Kidney (tissue), 13 donors: ENCODE measurements at regions not wholly inside any gene's neighbourhood (a gene's known extent, or its start where the extent isn't known, plus 50 kb on each side); places are given as distances from the start of the nearest gene placed in this dataset.
A peak's percentile ranks its signal among the peaks of the same experiment; 100 is the strongest.

Experiments used
- DNase-seq, 5 donors: peaks; one replicate each; pipeline ENCODE4 v3.0.0-alpha.2; 2013 to 2020
- FAIRE-seq: peaks from 2 replicates; lab custom pipeline; 2012; peaks lifted over from hg19 to GRCh38; lab: Jason Lieb, UNC
- H3K27ac ChIP-seq, 2 donors: one replicate each; pipeline ENCODE4 v1.7.0; 2013; ENCODE audit warnings: low read depth in 2 of 2, low read length in 2 of 2, inconsistent platforms in 1 of 2
- H3K27me3 ChIP-seq: one replicate; pipeline ENCODE4 v1.7.1; 2013; ENCODE audit warnings: low read length, inconsistent platforms; ENCODE audit not compliant: control insufficient read depth, insufficient read depth
- H3K36me3 ChIP-seq, 3 donors: one replicate each; pipeline versions ENCODE4 v1.7.0 to v1.7.1; 2013; ENCODE audit warnings: low read length in 3 of 3, control low read depth in 1 of 3, inconsistent platforms in 1 of 3; ENCODE audit not compliant: insufficient read depth in 3 of 3, control insufficient read depth in 2 of 3
- H3K4me1 ChIP-seq, 3 donors: one replicate each; pipeline versions ENCODE4 v1.7.0 to v1.7.1; 2013; ENCODE audit warnings: low read length in 3 of 3, inconsistent platforms in 1 of 3, low read depth in 1 of 3; ENCODE audit not compliant: control insufficient read depth in 2 of 3, insufficient read depth in 2 of 3
- H3K4me3 ChIP-seq, 3 donors: one replicate each; pipeline versions ENCODE4 v1.7.0 to v1.8.1; 2013; ENCODE audit warnings: low read length in 3 of 3, control low read depth in 1 of 3, inconsistent platforms in 1 of 3
- H3K9ac ChIP-seq, 3 donors: one replicate each; pipeline versions ENCODE4 v1.7.0 to v1.7.1; 2013; ENCODE audit warnings: low read length in 3 of 3, control low read depth in 1 of 3, inconsistent platforms in 1 of 3
- H3K9me3 ChIP-seq, 3 donors: one replicate each; pipeline versions ENCODE4 v1.7.0 to v1.7.1; 2013; ENCODE audit warnings: low read length in 3 of 3, control low read depth in 1 of 3, inconsistent platforms in 1 of 3; ENCODE audit not compliant: control insufficient read depth in 2 of 3, insufficient read depth in 1 of 3
- CTCF ChIP-seq: IDR thresholded peaks from 3 replicates; pipeline ENCODE4 v1.5.1; 2012; ENCODE audit warnings: mild to moderate bottlenecking, moderate library complexity, borderline replicate concordance; ENCODE audit not compliant: insufficient read depth; ENCODE audit errors: extremely low read depth
- intact Hi-C: fragments of 100-400 bp; cut with DNase I; formaldehyde crosslinking; loops from one replicate; pipeline ENCODE4 v1.11.1; 2022
- donor health status: control.
- donor health status: control.
- donor health status: control.
- donor health status: control.
- donor health status: control.
- donor health status: DM: yes; HTN: yes; CAD: no.
- donor health status: Normal renal cell carcinoma (clear cell type).

DNA sequence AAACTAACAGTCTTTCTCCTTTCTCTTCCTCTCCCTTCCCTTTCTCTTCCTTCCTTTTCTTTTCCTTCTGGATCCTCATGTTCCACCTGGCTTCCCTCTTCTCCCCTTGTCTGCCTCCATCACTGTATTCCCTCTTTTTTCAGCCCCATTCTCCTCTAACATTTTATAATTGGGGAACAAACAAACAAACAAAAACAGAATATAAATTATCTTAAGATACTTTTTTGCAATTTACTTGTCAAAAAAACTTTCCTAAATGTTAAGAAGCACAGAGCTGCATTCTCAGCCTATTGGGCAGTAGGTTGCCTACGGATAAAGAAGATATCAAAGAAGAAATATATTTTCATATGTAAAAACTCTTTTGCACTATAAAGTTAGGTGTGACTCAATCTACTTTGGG lies 1382.2 kb upstream of the MIR17HG start:
- Histone ChIP-seq H3K27me3 (no peaks in the 10 kb centered on the region), H3K36me3 (no peaks in the 10 kb centered on the region), H3K4me3 (no peak overlapping the region), H3K9ac (no peak overlapping the region), H3K4me1 (no peaks in the 10 kb centered on the region), H3K27ac (no peak overlapping the region), H3K9me3 (no peaks in the 10 kb centered on the region)
- intact Hi-C loops, result no loop called here
- DNase-seq (no peak), FAIRE-seq (no peak)
- TF ChIP-seq CTCF, result no peak

- Histone ChIP-seq H3K27ac (no peak overlapping the region), H3K9ac (no peak overlapping the region), H3K9me3 (no peaks in the 10 kb centered on the region), H3K36me3 (no peaks in the 10 kb centered on the region), H3K4me3 (no peak overlapping the region), H3K4me1 (no peaks in the 10 kb centered on the region), H3K27me3 (no peaks in the 10 kb centered on the region)
- intact Hi-C loops, result no loop called here
- DNase-seq, result peak in 1 of 5 donors; percentile 10
- FAIRE-seq, result no peak
- no peak for TF ChIP-seq CTCF
These were observed 1381.0 kb upstream of the MIR17HG start for GRCh38 chr13:89966524-89966923.

- no peak for TF ChIP-seq CTCF
- no peak for DNase-seq
- Histone ChIP-seq H3K9me3 (no peaks in the 10 kb centered on the region), H3K4me1 (no peaks in the 10 kb centered on the region), H3K36me3 (no peaks in the 10 kb centered on the region), H3K4me3 (no peak overlapping the region), H3K27ac (no peak overlapping the region), H3K9ac (no peak overlapping the region), H3K27me3 (no peaks in the 10 kb centered on the region)
- intact Hi-C loops, result no loop called here
- no peak for FAIRE-seq
These were observed 1379.8 kb upstream of the MIR17HG start for GRCh38 chr13:89967701-89968100.

DNA sequence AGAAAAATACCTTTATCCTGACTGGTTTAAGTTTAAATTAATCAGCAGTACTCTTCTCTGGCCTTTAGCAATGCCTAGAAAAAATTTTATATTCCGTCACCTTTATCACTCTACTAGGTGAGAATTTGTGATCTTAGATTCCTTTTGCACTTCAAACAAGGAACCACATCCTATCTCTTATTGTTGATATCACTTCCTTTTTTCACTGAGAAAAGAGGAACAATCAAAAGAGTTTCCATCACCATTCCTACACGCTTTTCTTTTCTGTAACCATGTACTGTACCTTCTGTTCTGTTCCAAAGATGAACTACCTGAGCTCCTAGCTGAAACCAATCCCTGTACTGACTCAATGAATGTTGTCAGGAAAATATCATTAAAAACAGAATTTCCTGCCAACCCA lies 1379.0 kb upstream of the MIR17HG start:
- no peak for TF ChIP-seq CTCF
- H3K27ac ChIP-seq, result no peak overlapping the region
- DNase-seq (no peak), FAIRE-seq (no peak)
- no peaks in the 10 kb centered on the region for H3K4me1 ChIP-seq
- H3K27me3 ChIP-seq, result no peaks in the 10 kb centered on the region
- no peaks in the 10 kb centered on the region for H3K36me3 ChIP-seq
- H3K9ac ChIP-seq, result no peak overlapping the region
- intact Hi-C loops, result no loop called here
- H3K4me3 ChIP-seq, result no peak overlapping the region
- no peaks in the 10 kb centered on the region for H3K9me3 ChIP-seq
